ENCODE measurements at regions not wholly inside any gene's neighbourhood (a gene's known extent, or its start where the extent isn't known, plus 50 kb on each side); places are given as distances from the start of the nearest gene placed in this dataset.

- no peaks in the 10 kb centered on the region for H3K4me1 ChIP-seq (ENCODE audit: insufficient read depth, low read length, poor library complexity, severe bottlenecking)
- H2AFZ ChIP-seq (ENCODE audit: low read length), result no peak overlapping the region
- no peaks in the 10 kb centered on the region; the same call in 1 of the 2 replicates for H4K20me1 ChIP-seq (ENCODE audit: insufficient read depth, low read length)
- no peaks in the 10 kb centered on the region for H3K79me2 ChIP-seq (ENCODE audit: insufficient read depth, low read depth, low read length)
- POLR2A ChIA-PET, result no interaction called here
- intact Hi-C loops (cut with micrococcal nuclease; ENCODE audit: unreplicated experiment), result no loop called here
- no TSS peak for BruUV-seq (replicated peaks)
- H3K36me3 ChIP-seq (ENCODE audit: insufficient read depth, low read length), result no peaks in the 10 kb centered on the region
- CTCF ChIA-PET (ENCODE audit: unreplicated experiment), result interaction anchor here (0.9 kb wide), 1 partner anchor 181 kb away, joined by 3 read pairs; no protein-coding TSS in a partner anchor
- H3K4me2 ChIP-seq (ENCODE audit: low read length), result no peak overlapping the region
- TF ChIP-seq CTCF (conservative IDR thresholded peaks at IDR 0.05; ENCODE audit: low read length), result no peak
- no peak for TF ChIP-seq EZH2phosphoT487 (IDR thresholded peaks at IDR 0.05; ENCODE audit: borderline replicate concordance, low read depth, low read length)
- H3K4me3 ChIP-seq (ENCODE audit: low read depth, low read length, poor library complexity, severe bottlenecking), result no peak overlapping the region
- no peaks in the 10 kb centered on the region for H3K9me2 ChIP-seq (ENCODE audit: insufficient read depth, low read length)
- no peak for DNase-seq (ENCODE audit: low spot score)
- H3K27ac ChIP-seq (ENCODE audit: low read depth, low read length, poor library complexity, severe bottlenecking), result no peak overlapping the region
- H3K9me3 ChIP-seq (ENCODE audit: low read length), result no peaks in the 10 kb centered on the region
Observed at GRCh38 chr5:174235221-174236011, 189.9 kb downstream of the NSG2 start.

- no peak overlapping the region for H3K4me3 ChIP-seq (ENCODE audit: low read depth, low read length, poor library complexity, severe bottlenecking)
- no peaks in the 10 kb centered on the region for H3K9me3 ChIP-seq (ENCODE audit: low read length)
- POLR2A ChIA-PET, result no interaction called here
- no peak for DNase-seq (ENCODE audit: low spot score)
- H3K36me3 ChIP-seq (ENCODE audit: insufficient read depth, low read length), result no peaks in the 10 kb centered on the region
- no peak overlapping the region for H2AFZ ChIP-seq (ENCODE audit: low read length)
- no peak overlapping the region for H3K27ac ChIP-seq (ENCODE audit: low read depth, low read length, poor library complexity, severe bottlenecking)
- TF ChIP-seq CTCF (conservative IDR thresholded peaks at IDR 0.05; ENCODE audit: low read length) (no peak), EZH2phosphoT487 (IDR thresholded peaks at IDR 0.05; ENCODE audit: borderline replicate concordance, low read depth, low read length) (no peak)
- intact Hi-C loops (cut with micrococcal nuclease; ENCODE audit: unreplicated experiment), result no loop called here
- no peak overlapping the region for H3K4me2 ChIP-seq (ENCODE audit: low read length)
- BruUV-seq (replicated peaks), result no TSS peak
- H3K79me2 ChIP-seq (ENCODE audit: insufficient read depth, low read depth, low read length), result no peaks in the 10 kb centered on the region
- CTCF ChIA-PET (ENCODE audit: unreplicated experiment), result interaction anchor here (0.9 kb wide), 1 partner anchor 182 kb away, joined by 3 read pairs; no protein-coding TSS in a partner anchor
- H3K4me1 ChIP-seq (ENCODE audit: insufficient read depth, low read length, poor library complexity, severe bottlenecking), result no peaks in the 10 kb centered on the region
- no peaks in the 10 kb centered on the region; the same call in 1 of the 2 replicates for H4K20me1 ChIP-seq (ENCODE audit: insufficient read depth, low read length)
- H3K9me2 ChIP-seq (ENCODE audit: insufficient read depth, low read length), result no peaks in the 10 kb centered on the region
Observed at GRCh38 chr5:174236070-174236469, 190.6 kb downstream of the NSG2 start.

- no peak for DNase-seq (ENCODE audit: low spot score)
- H3K4me3 ChIP-seq (ENCODE audit: low read depth, low read length, poor library complexity, severe bottlenecking), result no peak overlapping the region
- H3K36me3 ChIP-seq (ENCODE audit: insufficient read depth, low read length), result no peaks in the 10 kb centered on the region
- H3K9me3 ChIP-seq (ENCODE audit: low read length), result no peaks in the 10 kb centered on the region
- no peak overlapping the region for H2AFZ ChIP-seq (ENCODE audit: low read length)
- H3K27ac ChIP-seq (ENCODE audit: low read depth, low read length, poor library complexity, severe bottlenecking), result no peak overlapping the region
- H3K79me2 ChIP-seq (ENCODE audit: insufficient read depth, low read depth, low read length), result no peaks in the 10 kb centered on the region
- H3K4me2 ChIP-seq (ENCODE audit: low read length), result no peak overlapping the region
- TF ChIP-seq CTCF (conservative IDR thresholded peaks at IDR 0.05; ENCODE audit: low read length) (no peak), EZH2phosphoT487 (IDR thresholded peaks at IDR 0.05; ENCODE audit: borderline replicate concordance, low read depth, low read length) (no peak)
- CTCF ChIA-PET (ENCODE audit: unreplicated experiment), result no interaction called here
- intact Hi-C loops (cut with micrococcal nuclease; ENCODE audit: unreplicated experiment), result no loop called here
- POLR2A ChIA-PET, result no interaction called here
- H3K4me1 ChIP-seq (ENCODE audit: insufficient read depth, low read length, poor library complexity, severe bottlenecking), result no peaks in the 10 kb centered on the region
- no peaks in the 10 kb centered on the region; the same call in 1 of the 2 replicates for H4K20me1 ChIP-seq (ENCODE audit: insufficient read depth, low read length)
- no TSS peak for BruUV-seq (replicated peaks)
- no peaks in the 10 kb centered on the region for H3K9me2 ChIP-seq (ENCODE audit: insufficient read depth, low read length)
Observed at GRCh38 chr5:174239718-174240117, 194.2 kb downstream of the NSG2 start.

Measured in OCI-LY7 (cell line).